Adrenal gland (tissue), 9 donors: ENCODE measurements at regions not wholly inside any gene's neighbourhood (a gene's known extent, or its start where the extent isn't known, plus 50 kb on each side); places are given as distances from the start of the nearest gene placed in this dataset.
A peak's percentile ranks its signal among the peaks of the same experiment; 100 is the strongest.

ENCODE experiments used
- DNase-seq, 7 donors: peaks; one replicate each; pipeline ENCODE4 v3.0.0-alpha.2; 2019 to 2020
- H3K27ac ChIP-seq, 5 donors: fragments of 200-600 bp; sonication (generic) in 4 of 5; 1 replicate in 3 of 5; 2 replicates in 2 of 5; pipeline versions ENCODE4 v1.5.1 to v1.8.0; 2016 to 2020; ENCODE audit warnings: mild to moderate bottlenecking in 1 of 5
- H3K27me3 ChIP-seq: fragments of 200-600 bp; 2 replicates; pipeline ENCODE4 v1.8.0; 2021
- H3K36me3 ChIP-seq, 2 donors: fragments of 200-600 bp; replicated peaks in 1 of 2; 1 replicate in 1 of 2; 2 replicates in 1 of 2; pipeline versions ENCODE4 v1.5.1 to v1.8.0; 2018 to 2022
- H3K4me1 ChIP-seq, 2 donors: fragments of 200-600 bp; replicated peaks in 1 of 2; 1 replicate in 1 of 2; 2 replicates in 1 of 2; pipeline versions ENCODE4 v1.5.1 to v1.8.0; 2018 to 2021
- H3K4me3 ChIP-seq, 4 donors: fragments of 200-600 bp; sonication (generic) in 3 of 4; one replicate each; pipeline ENCODE4 v1.5.1; 2016 to 2018
- H3K9me3 ChIP-seq, 3 donors: fragments of 200-600 bp; sonication (generic) in 1 of 3; replicated peaks in 1 of 3; 1 replicate in 2 of 3; 2 replicates in 1 of 3; pipeline versions ENCODE4 v1.5.1 to v1.8.0; 2016 to 2021
- CTCF ChIP-seq, 6 experiments: fragments of 450-650 bp in 4 of 6; fragments of 200-600 bp in 2 of 6; sonication (generic) in 1 of 6; IDR thresholded peaks; 1 replicate in 5 of 6; 2 replicates in 1 of 6; pipeline versions ENCODE4 v1.5.1 to v1.8.0; 2016 to 2021; ENCODE audit warnings: antibody characterized with exemption in 6 of 6, mild to moderate bottlenecking in 2 of 6, moderate library complexity in 1 of 6
- POLR2A ChIP-seq, 2 donors: fragments of 450-650 bp; IDR thresholded peaks; one replicate each; pipeline ENCODE4 v1.6.1; 2017; ENCODE audit warnings: antibody characterized with exemption in 2 of 2, mild to moderate bottlenecking in 2 of 2, moderate library complexity in 1 of 2
- WGBS, 4 donors: extraction: QIAGEN DNeasy Blood & Tissue Kit in 2 of 4; methylation state at CpG; one replicate each; pipeline versions ENCODE4 v1.1.5 to v1.1.7; 2013 to 2017; 5-methylcytosine and 5-hydroxymethylcytosine counted together
- intact Hi-C, 2 donors: fragments of 100-400 bp; cut with DNase I; formaldehyde crosslinking; loops; one replicate each; pipeline versions ENCODE4 v1.14.1 to v1.15.0; 2022 to 2023
- donor health status: healthy with polysubstance abuse.
- donor health status: Bipolar disorder and iron deficiency.
- donor health status: DM: yes; HTN: yes; CAD: no.
- donor health status: DM: no; HTN: no; CAD: no.
- donor health status: DM: no; HTN: no; CAD: no.

DNA sequence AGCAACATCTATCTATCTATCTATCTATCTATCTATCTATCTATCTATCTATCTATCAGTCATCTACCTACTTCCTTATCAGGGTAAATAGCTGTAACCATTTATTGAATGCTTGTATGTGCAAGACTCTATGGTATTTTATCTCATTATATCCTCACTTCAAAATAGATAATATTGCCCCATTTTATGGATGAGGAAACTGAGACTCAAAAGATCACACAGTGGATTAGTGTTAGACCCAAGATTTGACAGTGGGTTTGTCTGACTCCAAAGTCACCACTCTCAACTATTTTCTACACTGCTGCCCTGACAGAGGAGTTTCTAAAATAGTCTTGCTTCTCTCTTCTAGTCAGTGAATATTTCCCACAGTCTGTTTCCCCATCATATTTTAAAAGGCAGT lies 94.3 kb upstream of the NR3C1 start:
- intact Hi-C loops, result no loop called here
- no peaks in the 10 kb centered on the region for H3K36me3 ChIP-seq
- no peak overlapping the region for H3K4me3 ChIP-seq
- no peaks in the 10 kb centered on the region for H3K27me3 ChIP-seq
- TF ChIP-seq POLR2A (IDR thresholded peaks at IDR 0.05), result no peak
- TF ChIP-seq CTCF (IDR thresholded peaks at IDR 0.05), result no peak
- H3K27ac ChIP-seq, result no peak overlapping the region
- no peaks in the 10 kb centered on the region for H3K9me3 ChIP-seq
- no peak for DNase-seq
- peaks cover 10 to 22% of the 10 kb centered on the region in 2 donors for H3K4me1 ChIP-seq

DNA sequence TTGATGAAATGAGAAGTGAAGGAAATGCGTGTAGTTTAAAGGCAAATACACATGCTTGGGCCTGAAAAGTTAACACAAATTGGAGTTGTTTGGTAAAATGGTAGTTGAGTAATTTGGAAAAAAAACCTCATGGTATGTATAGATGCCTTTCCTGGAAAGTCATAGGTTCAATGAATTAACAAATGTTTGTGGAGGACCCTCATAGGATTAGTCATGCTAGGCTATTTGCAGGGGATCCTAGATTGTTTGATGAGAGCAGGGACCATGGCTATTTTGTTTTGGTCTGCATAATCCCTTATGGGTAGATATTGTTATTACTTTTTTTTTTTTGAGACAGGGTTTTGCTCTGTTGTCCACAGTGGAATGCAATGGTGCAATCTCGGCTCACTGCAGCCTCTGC lies 93.5 kb upstream of the NR3C1 start:
- Histone ChIP-seq H3K36me3 (no peaks in the 10 kb centered on the region), H3K4me3 (no peak overlapping the region), H3K4me1 (peaks cover 10 to 22% of the 10 kb centered on the region in 2 donors), H3K27me3 (no peaks in the 10 kb centered on the region), H3K9me3 (no peaks in the 10 kb centered on the region), H3K27ac (no peak overlapping the region)
- intact Hi-C loops, result no loop called here
- 86 to 97% (median 90%) methylated on average over 2 of the region's 2 CpGs for WGBS, 4 donors
- TF ChIP-seq CTCF (IDR thresholded peaks at IDR 0.05) (no peak), POLR2A (IDR thresholded peaks at IDR 0.05) (no peak)
- no peak for DNase-seq

GRCh38 chr5:143495821-143496275 lies 92.4 kb upstream of the NR3C1 start:
- intact Hi-C loops, result no loop called here

GRCh38 chr5:143495110-143495509 lies 91.6 kb upstream of the NR3C1 start:
- no peak overlapping the region for H3K27ac ChIP-seq
- no peaks in the 10 kb centered on the region for H3K9me3 ChIP-seq
- H3K27me3 ChIP-seq, result no peaks in the 10 kb centered on the region
- intact Hi-C loops, result no loop called here
- no peak for DNase-seq
- H3K4me3 ChIP-seq, result no peak overlapping the region
- TF ChIP-seq POLR2A (IDR thresholded peaks at IDR 0.05) (no peak), CTCF (IDR thresholded peaks at IDR 0.05) (no peak)
- peaks cover 10 to 22% of the 10 kb centered on the region in 2 donors for H3K4me1 ChIP-seq
- H3K36me3 ChIP-seq, result no peaks in the 10 kb centered on the region
- 79 to 82% (median 80%) methylated on average over 2 of the region's 2 CpGs for WGBS, 4 donors

More at GRCh38 chr5:143495821-143496275, 92.4 kb upstream of the NR3C1 start:
- TF ChIP-seq POLR2A (IDR thresholded peaks at IDR 0.05), result no peak
- TF ChIP-seq CTCF (IDR thresholded peaks at IDR 0.05), result no peak
- peak overlapping the region in 2 of 5 donors; percentile 11 to 23 for H3K27ac ChIP-seq
- 3 to 10% (median 8%) methylated on average over 2 of the region's 2 CpGs for WGBS, 4 donors
- no peaks in the 10 kb centered on the region for H3K36me3 ChIP-seq
- DNase-seq, result peak in 6 of 7 donors; percentile 18 to 56 (median 27)
- H3K4me1 ChIP-seq, result peaks cover 10 to 22% of the 10 kb centered on the region in 2 donors
- peak overlapping the region in 1 of 4 donors; percentile 21 for H3K4me3 ChIP-seq
- H3K9me3 ChIP-seq, result no peaks in the 10 kb centered on the region
- no peaks in the 10 kb centered on the region for H3K27me3 ChIP-seq
